ENCODE measurements at regions not wholly inside any gene's neighbourhood (a gene's known extent, or its start where the extent isn't known, plus 50 kb on each side); places are given as distances from the start of the nearest gene placed in this dataset.

- no peak for TF ChIP-seq POLR2A (IDR thresholded peaks at IDR 0.05)
- TF ChIP-seq CTCF (IDR thresholded peaks at IDR 0.05): no peak
- TF ChIP-seq EP300 (IDR thresholded peaks at IDR 0.05): no peak
Measured at GRCh38 chr10:120221873-120222485, 235.0 kb upstream of the PLPP4 start.
